ENCODE measurements at regions not wholly inside any gene's neighbourhood (a gene's known extent, or its start where the extent isn't known, plus 50 kb on each side); places are given as distances from the start of the nearest gene placed in this dataset.

DNA sequence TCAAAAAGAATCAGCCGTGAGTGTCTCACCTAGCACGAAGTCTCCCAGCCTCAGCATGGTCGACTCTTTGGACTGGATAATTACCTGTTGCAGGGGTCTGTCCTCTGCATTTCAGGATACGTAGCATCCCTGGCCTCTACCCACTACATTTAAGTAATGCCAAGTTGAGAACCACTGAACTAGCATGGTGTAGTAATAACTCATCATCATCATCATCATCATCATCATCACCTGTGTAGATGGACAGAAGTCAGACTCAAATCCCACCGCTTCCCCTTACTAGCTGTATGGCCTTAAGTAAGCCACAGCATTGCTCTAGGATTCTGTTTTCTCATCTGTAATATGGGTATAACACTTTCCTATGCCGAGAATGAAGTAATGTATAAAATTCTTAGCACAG is 373.1 kb upstream of the XYLT1 start:
- TF ChIP-seq, protein P1, sequence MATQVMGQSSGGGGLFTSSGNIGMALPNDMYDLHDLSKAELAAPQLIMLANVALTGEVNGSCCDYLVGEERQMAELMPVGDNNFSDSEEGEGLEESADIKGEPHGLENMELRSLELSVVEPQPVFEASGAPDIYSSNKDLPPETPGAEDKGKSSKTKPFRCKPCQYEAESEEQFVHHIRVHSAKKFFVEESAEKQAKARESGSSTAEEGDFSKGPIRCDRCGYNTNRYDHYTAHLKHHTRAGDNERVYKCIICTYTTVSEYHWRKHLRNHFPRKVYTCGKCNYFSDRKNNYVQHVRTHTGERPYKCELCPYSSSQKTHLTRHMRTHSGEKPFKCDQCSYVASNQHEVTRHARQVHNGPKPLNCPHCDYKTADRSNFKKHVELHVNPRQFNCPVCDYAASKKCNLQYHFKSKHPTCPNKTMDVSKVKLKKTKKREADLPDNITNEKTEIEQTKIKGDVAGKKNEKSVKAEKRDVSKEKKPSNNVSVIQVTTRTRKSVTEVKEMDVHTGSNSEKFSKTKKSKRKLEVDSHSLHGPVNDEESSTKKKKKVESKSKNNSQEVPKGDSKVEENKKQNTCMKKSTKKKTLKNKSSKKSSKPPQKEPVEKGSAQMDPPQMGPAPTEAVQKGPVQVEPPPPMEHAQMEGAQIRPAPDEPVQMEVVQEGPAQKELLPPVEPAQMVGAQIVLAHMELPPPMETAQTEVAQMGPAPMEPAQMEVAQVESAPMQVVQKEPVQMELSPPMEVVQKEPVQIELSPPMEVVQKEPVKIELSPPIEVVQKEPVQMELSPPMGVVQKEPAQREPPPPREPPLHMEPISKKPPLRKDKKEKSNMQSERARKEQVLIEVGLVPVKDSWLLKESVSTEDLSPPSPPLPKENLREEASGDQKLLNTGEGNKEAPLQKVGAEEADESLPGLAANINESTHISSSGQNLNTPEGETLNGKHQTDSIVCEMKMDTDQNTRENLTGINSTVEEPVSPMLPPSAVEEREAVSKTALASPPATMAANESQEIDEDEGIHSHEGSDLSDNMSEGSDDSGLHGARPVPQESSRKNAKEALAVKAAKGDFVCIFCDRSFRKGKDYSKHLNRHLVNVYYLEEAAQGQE (IDR thresholded peaks at IDR 0.05; ENCODE audit: insufficient read depth in 1 of 2, low read depth in 2 of 2, low read length in 2 of 2): no peak
- no peak for TF ChIP-seq TAF1 (IDR thresholded peaks at IDR 0.05; ENCODE audit: borderline replicate concordance, insufficient read depth, low read length)
- TF ChIP-seq FOXP2 (optimal IDR thresholded peaks at IDR 0.05; ENCODE audit: borderline replicate concordance, extremely low read depth, extremely low read length, insufficient read depth): no peak
- no peak for TF ChIP-seq SIN3A (IDR thresholded peaks at IDR 0.05; ENCODE audit: borderline replicate concordance, insufficient read depth, low read length)
- no peak for TF ChIP-seq POLR2AphosphoS5 (IDR thresholded peaks at IDR 0.05; ENCODE audit: low read depth, low read length)

DNA sequence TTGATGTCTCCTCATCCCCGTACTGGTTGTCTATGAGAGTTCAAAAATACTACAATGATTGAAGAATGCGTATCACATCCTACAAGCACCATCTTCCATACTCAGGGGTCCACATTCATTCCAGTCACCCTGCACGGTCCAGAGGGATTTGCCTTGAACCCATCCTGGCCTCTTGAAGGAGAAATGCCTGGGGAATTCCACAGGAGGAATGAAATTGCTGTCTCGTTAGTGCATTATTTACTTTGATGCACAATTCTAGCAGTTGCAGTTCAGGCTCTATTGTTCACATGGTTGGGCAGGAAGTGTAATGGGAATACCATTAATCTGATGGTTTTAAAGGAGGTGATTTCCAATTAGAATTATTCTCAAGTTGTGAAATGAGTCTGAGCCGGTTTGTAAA is 369.1 kb upstream of the XYLT1 start:
- TF ChIP-seq FOXP2 (optimal IDR thresholded peaks at IDR 0.05; ENCODE audit: borderline replicate concordance, extremely low read depth, extremely low read length, insufficient read depth): no peak
- no peak for TF ChIP-seq SIN3A (IDR thresholded peaks at IDR 0.05; ENCODE audit: borderline replicate concordance, insufficient read depth, low read length)
- no peak for TF ChIP-seq POLR2AphosphoS5 (IDR thresholded peaks at IDR 0.05; ENCODE audit: low read depth, low read length)
- TF ChIP-seq TAF1 (IDR thresholded peaks at IDR 0.05; ENCODE audit: borderline replicate concordance, insufficient read depth, low read length): no peak
- TF ChIP-seq, protein P1 (IDR thresholded peaks at IDR 0.05; ENCODE audit: insufficient read depth in 1 of 2, low read depth in 2 of 2, low read length in 2 of 2): no peak

DNA sequence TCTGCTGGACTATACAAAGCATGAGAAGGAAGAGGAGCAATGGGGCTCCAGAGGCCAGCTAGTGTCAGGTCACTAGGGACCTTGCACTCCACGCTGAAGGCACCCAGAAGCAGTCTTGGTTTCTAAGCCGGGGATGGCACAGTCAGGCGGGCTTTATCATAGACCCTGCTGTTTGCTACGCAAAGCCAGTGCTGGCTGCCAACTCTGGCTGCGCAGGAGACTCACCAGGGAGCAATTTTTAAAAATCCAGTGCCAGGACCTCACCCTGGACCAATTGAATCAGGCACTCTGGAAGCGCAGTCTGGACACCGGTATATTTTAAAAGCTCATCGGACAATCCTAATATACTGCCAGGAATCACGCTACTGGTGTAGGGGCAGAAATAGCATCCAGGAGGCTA is 368.5 kb upstream of the XYLT1 start:
- TF ChIP-seq SIN3A (IDR thresholded peaks at IDR 0.05; ENCODE audit: borderline replicate concordance, insufficient read depth, low read length) (no peak), POLR2AphosphoS5 (IDR thresholded peaks at IDR 0.05; ENCODE audit: low read depth, low read length) (no peak), FOXP2 (optimal IDR thresholded peaks at IDR 0.05; ENCODE audit: borderline replicate concordance, extremely low read depth, extremely low read length, insufficient read depth) (no peak), TAF1 (IDR thresholded peaks at IDR 0.05; ENCODE audit: borderline replicate concordance, insufficient read depth, low read length) (no peak)
- TF ChIP-seq, protein P1 (IDR thresholded peaks at IDR 0.05; ENCODE audit: insufficient read depth in 1 of 2, low read depth in 2 of 2, low read length in 2 of 2): no peak

DNA sequence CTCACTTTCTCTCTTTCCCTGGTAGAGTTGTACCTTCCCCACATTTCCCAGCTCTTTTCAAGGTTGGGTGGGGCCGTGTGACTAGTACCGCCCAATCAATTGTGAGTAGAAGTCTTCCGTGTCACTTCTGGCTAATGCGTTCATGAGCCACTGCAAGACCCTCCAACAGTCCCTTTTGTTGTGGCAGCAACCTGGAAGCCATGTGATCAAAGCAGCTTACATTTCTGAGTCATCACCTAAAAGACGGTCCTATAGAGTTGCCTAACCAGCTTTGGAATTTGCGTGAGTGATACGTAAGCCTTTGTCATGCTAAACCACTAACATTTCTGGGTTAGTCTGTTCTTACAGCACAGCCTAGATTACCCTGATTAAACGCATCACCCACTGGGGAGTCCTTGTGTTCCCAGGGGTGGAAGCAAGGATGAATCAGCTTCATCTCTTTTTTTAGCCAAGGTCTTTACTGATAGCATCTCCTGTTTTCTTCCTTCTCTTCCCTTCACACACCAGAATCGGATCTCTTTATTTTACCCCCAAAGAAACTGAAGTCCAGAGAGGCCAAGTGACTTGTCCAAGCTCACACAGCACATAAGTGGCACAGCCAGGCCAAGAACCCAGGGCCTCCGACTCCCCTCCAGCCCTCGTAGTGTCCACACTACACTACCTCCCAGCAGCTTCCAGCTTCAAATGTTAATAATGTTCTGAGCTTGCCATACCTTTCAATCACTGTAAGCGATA is 366.3 kb upstream of the XYLT1 start:
- no peak for TF ChIP-seq TAF1 (IDR thresholded peaks at IDR 0.05; ENCODE audit: borderline replicate concordance, insufficient read depth, low read length)
- no peak for TF ChIP-seq SIN3A (IDR thresholded peaks at IDR 0.05; ENCODE audit: borderline replicate concordance, insufficient read depth, low read length)

DNA sequence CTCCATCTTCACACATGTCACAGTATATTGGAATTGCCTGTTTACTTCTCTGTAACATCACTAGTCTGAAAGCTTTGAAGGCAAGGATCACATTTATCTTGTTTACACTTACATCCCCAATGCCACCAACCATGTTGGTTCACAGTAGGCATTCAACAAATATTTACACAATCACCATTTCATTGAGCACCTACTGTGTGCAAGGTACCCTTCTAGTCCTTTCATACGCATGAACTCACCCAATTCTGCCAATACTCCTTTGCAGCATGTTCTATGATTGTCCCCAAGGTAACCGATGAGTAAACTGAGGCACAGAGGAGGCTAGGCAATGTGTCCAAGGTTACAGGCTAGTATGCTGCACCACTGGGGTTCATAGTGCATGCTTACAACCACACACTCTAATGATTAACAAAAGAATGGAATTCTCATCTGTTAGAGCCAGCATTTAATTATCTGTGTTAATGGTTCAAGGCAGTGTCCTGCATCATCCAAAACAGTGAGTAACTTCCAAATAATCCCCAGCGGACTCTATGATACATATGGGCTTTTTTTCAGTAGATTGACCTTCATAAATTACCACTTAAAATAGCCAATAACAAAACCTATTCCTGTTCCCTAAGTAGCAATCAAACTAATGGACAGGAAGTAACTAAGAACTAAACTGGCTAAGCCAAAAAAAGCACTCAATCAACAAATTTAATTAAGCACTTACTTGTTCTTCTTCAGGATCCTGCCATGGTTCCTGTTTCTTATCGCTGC is 364.5 kb upstream of the XYLT1 start:
- TF ChIP-seq FOXP2 (optimal IDR thresholded peaks at IDR 0.05; ENCODE audit: borderline replicate concordance, extremely low read depth, extremely low read length, insufficient read depth) (no peak), POLR2AphosphoS5 (IDR thresholded peaks at IDR 0.05; ENCODE audit: low read depth, low read length) (no peak), TAF1 (IDR thresholded peaks at IDR 0.05; ENCODE audit: borderline replicate concordance, insufficient read depth, low read length) (no peak), SIN3A (IDR thresholded peaks at IDR 0.05; ENCODE audit: borderline replicate concordance, insufficient read depth, low read length) (no peak)
- TF ChIP-seq, protein P1 (IDR thresholded peaks at IDR 0.05; ENCODE audit: insufficient read depth in 1 of 2, low read depth in 2 of 2, low read length in 2 of 2): no peak
